Endodermal cell (in vitro differentiated cells): ENCODE measurements at regions not wholly inside any gene's neighbourhood (a gene's known extent, or its start where the extent isn't known, plus 50 kb on each side); places are given as distances from the start of the nearest gene placed in this dataset.
A peak's percentile ranks its signal among the peaks of the same experiment; 100 is the strongest.
"Not testable (repeated sequence)": the region's sequence is repeated elsewhere in the genome, so short reads cannot be mapped to it uniquely, and the experiment has no call there.

Source experiments
- DNase-seq: peaks from one replicate; pipeline ENCODE4 v3.0.0-alpha.2; 2017
- H3K27ac ChIP-seq: 2 replicates; pipeline ENCODE4 v1.5.1; 2013; ENCODE audit warnings: mild to moderate bottlenecking, low read depth, low read length, moderate library complexity
- H3K27me3 ChIP-seq: 2 replicates; pipeline ENCODE4 v1.6.1; 2013; ENCODE audit warnings: mild to moderate bottlenecking, low read length, moderate library complexity; ENCODE audit not compliant: insufficient read depth, control insufficient read depth, poor library complexity, severe bottlenecking
- H3K36me3 ChIP-seq: 2 replicates; pipeline ENCODE4 v1.7.0; 2013; ENCODE audit warnings: mild to moderate bottlenecking, low read length, moderate library complexity; ENCODE audit not compliant: control insufficient read depth, insufficient read depth
- H3K4me1 ChIP-seq: one replicate; pipeline ENCODE4 v1.7.0; 2013; ENCODE audit warnings: low read length; ENCODE audit not compliant: control insufficient read depth, insufficient read depth
- H3K4me3 ChIP-seq: 2 replicates; pipeline ENCODE4 v1.5.1; 2013; ENCODE audit warnings: mild to moderate bottlenecking, low read length, moderate library complexity
- H3K9ac ChIP-seq: 2 replicates; pipeline ENCODE4 v1.6.1; 2013; ENCODE audit warnings: mild to moderate bottlenecking, low read length, moderate library complexity; ENCODE audit not compliant: poor library complexity, severe bottlenecking; ENCODE audit errors: extremely low read depth
- H3K9me3 ChIP-seq: 2 replicates; pipeline ENCODE4 v1.6.1; 2013; ENCODE audit warnings: mild to moderate bottlenecking, low read length, moderate library complexity; ENCODE audit not compliant: control insufficient read depth
- H3K27ac Mint-ChIP-seq: 2 replicates; pipeline ENCODE4 v1.8.0; 2020; ENCODE audit warnings: mixed read lengths
- H3K27me3 Mint-ChIP-seq: 2 replicates; pipeline ENCODE4 v1.8.0; 2021; ENCODE audit warnings: mild to moderate bottlenecking, mixed read lengths; ENCODE audit not compliant: insufficient read depth
- H3K36me3 Mint-ChIP-seq: 2 replicates; pipeline ENCODE4 v1.8.0; 2020; ENCODE audit warnings: low read depth, mixed read lengths
- H3K4me1 Mint-ChIP-seq: 2 replicates; pipeline ENCODE4 v1.8.0; 2020; ENCODE audit warnings: mixed read lengths
- H3K4me3 Mint-ChIP-seq: 2 replicates; pipeline ENCODE4 v1.8.0; 2020; ENCODE audit warnings: mild to moderate bottlenecking, moderate library complexity, mixed read lengths
- H3K9me3 Mint-ChIP-seq: 2 replicates; pipeline ENCODE4 v1.8.0; 2020; ENCODE audit warnings: mild to moderate bottlenecking, mixed read lengths
- WGBS, 2 experiments: methylation state at CpG; one replicate each; pipeline versions ENCODE4 v1.1.5 to v1.1.7; 2013; ENCODE audit warnings: missing lambda C conversion rate in 2 of 2, mixed read lengths in 1 of 2; ENCODE audit not compliant: insufficient coverage in 1 of 2, insufficient read length in 1 of 2; 5-methylcytosine and 5-hydroxymethylcytosine counted together
- TF ChIP-seq, protein P1 (sequence below): fragments of 200-600 bp; sonication (generic); conservative IDR thresholded peaks from 2 replicates; pipeline ENCODE4 v1.5.0; 2021; ENCODE audit warnings: antibody characterized with exemption, mild to moderate bottlenecking

DNA sequence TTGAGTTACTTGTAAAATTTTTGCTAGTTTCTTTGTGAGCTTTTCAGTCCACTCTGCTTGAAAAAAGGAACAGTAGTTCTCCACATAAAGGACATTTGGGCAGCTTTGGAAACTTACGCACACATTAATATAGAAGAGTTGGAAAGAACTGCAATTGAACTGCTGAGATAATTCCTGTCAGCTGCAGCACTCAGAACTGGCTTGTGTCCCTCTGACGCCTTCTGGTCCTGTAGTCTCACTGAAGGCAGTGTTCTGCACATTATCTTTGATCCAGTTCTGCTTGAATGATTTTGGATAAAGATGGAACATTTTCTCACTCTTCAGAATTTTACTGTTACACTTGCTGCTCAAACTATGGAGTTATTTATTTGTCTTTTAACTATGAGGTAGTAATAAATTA, 901.9 kb downstream of the OTOL1 start:
- no peak for DNase-seq
- no peaks in the 10 kb centered on the region for H3K27me3 ChIP-seq
- TF ChIP-seq, protein P1, sequence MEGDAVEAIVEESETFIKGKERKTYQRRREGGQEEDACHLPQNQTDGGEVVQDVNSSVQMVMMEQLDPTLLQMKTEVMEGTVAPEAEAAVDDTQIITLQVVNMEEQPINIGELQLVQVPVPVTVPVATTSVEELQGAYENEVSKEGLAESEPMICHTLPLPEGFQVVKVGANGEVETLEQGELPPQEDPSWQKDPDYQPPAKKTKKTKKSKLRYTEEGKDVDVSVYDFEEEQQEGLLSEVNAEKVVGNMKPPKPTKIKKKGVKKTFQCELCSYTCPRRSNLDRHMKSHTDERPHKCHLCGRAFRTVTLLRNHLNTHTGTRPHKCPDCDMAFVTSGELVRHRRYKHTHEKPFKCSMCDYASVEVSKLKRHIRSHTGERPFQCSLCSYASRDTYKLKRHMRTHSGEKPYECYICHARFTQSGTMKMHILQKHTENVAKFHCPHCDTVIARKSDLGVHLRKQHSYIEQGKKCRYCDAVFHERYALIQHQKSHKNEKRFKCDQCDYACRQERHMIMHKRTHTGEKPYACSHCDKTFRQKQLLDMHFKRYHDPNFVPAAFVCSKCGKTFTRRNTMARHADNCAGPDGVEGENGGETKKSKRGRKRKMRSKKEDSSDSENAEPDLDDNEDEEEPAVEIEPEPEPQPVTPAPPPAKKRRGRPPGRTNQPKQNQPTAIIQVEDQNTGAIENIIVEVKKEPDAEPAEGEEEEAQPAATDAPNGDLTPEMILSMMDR = no peak
- H3K4me3 ChIP-seq = no peak overlapping the region
- Mint-ChIP-seq H3K36me3 (no peaks in the 10 kb centered on the region), H3K4me3 (no peak overlapping the region), H3K27ac (no peak overlapping the region), H3K9me3 (peaks cover 2% of the 10 kb centered on the region), H3K4me1 (no peaks in the 10 kb centered on the region), H3K27me3 (no peaks in the 10 kb centered on the region)
- no peak overlapping the region for H3K9ac ChIP-seq
- no peaks in the 10 kb centered on the region for H3K4me1 ChIP-seq
- peaks cover 4% of the 10 kb centered on the region for H3K9me3 ChIP-seq
- WGBS, 2 experiments = 95 to 100% methylated on average over 2 of the region's 2 CpGs
- H3K27ac ChIP-seq = no peak overlapping the region
- H3K36me3 ChIP-seq = no peaks in the 10 kb centered on the region

DNA sequence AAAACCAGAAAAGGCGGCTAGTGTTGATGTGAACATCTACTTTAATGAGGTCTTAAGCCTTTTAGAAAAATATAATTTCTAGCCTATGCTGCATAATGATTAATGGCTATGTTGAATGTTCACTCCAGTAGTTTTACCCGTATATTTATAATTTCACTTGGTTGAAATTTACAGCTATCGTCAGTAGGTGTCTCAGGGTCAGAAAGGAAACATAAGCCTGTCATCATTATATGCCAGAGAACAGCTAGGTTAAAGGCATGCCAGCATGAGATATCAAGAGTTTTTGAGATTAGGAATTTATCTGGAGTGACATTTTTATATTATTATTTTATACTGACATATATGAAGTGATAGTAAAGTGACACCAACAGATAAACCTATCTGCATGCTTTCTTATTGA, 904.1 kb downstream of the OTOL1 start:
- Mint-ChIP-seq H3K27me3 (no peaks in the 10 kb centered on the region), H3K9me3 (peaks cover 4% of the 10 kb centered on the region), H3K27ac (no peak overlapping the region), H3K4me1 (no peaks in the 10 kb centered on the region), H3K36me3 (no peaks in the 10 kb centered on the region), H3K4me3 (no peak overlapping the region)
- TF ChIP-seq, protein P1 = peak; percentile 38
- H3K27ac ChIP-seq = no peak overlapping the region
- no peak overlapping the region for H3K9ac ChIP-seq
- H3K9me3 ChIP-seq = peaks cover 4% of the 10 kb centered on the region
- no peaks in the 10 kb centered on the region for H3K4me1 ChIP-seq
- no peak overlapping the region for H3K4me3 ChIP-seq
- no peak for DNase-seq
- no peaks in the 10 kb centered on the region for H3K27me3 ChIP-seq
- H3K36me3 ChIP-seq = no peaks in the 10 kb centered on the region
- 97 to 100% methylated on average over 1 to 2 of the region's 3 CpGs for WGBS, 2 experiments

DNA sequence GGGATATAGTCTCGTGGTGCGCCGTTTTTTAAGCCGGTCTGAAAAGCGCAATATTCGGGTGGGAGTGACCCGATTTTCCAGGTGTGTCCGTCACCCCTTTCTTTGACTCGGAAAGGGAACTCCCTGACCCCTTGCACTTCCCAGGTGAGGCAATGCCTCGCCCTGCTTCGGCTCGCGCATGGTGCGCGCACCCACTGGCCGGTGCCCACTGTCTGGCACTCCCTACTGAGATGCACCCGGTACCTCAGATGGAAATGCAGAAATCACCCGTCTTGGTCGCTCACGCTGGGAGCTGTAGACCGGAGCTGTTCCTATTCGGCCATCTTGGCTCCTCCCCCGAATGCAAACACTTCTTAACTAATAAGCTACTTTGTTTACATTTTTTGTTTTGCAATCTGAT, 914.9 kb downstream of the OTOL1 start:
- H3K9ac ChIP-seq, H3K9me3 Mint-ChIP-seq, H3K27ac Mint-ChIP-seq, H3K36me3 Mint-ChIP-seq, H3K4me1 ChIP-seq, H3K27ac ChIP-seq, H3K4me3 Mint-ChIP-seq, H3K27me3 Mint-ChIP-seq, H3K27me3 ChIP-seq, H3K9me3 ChIP-seq, H3K36me3 ChIP-seq, DNase-seq, H3K4me1 Mint-ChIP-seq, H3K4me3 ChIP-seq: not testable (repeated sequence)
- WGBS, 2 experiments = 86 to 100% methylated on average over 4 to 14 of the region's 23 CpGs

DNA sequence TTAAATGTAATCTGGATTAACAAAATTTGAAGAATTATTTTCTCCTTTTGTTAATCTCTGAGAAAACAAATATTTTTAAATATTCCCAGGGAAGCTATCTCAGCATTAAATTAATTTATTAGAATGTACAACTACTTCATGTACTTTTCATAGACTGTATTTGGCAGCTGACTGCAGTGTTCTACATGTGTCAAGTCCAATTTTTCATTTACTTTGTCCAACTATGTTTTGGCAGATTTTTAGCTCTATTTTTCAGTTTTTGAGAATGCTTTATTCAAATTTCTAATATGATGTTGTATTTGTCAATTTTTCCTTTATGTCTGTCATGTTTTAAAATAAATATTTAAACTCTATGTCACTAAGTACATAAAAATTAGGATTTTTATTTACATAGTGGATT, 925.1 kb downstream of the OTOL1 start:
- H3K9me3 ChIP-seq = no peaks in the 10 kb centered on the region
- Mint-ChIP-seq H3K36me3 (no peaks in the 10 kb centered on the region), H3K4me1 (no peaks in the 10 kb centered on the region), H3K9me3 (no peaks in the 10 kb centered on the region), H3K27ac (no peak overlapping the region), H3K27me3 (no peaks in the 10 kb centered on the region), H3K4me3 (no peak overlapping the region)
- TF ChIP-seq, protein P1 = no peak
- no peaks in the 10 kb centered on the region for H3K27me3 ChIP-seq
- no peaks in the 10 kb centered on the region for H3K4me1 ChIP-seq
- no peaks in the 10 kb centered on the region for H3K36me3 ChIP-seq
- no peak overlapping the region for H3K9ac ChIP-seq
- no peak overlapping the region for H3K27ac ChIP-seq
- no peak for DNase-seq
- H3K4me3 ChIP-seq = no peak overlapping the region
